K562 (cell line): ENCODE measurements at regions not wholly inside any gene's neighbourhood (a gene's known extent, or its start where the extent isn't known, plus 50 kb on each side); places are given as distances from the start of the nearest gene placed in this dataset.
"Not testable (repeated sequence)": the region's sequence is repeated elsewhere in the genome, so short reads cannot be mapped to it uniquely, and the experiment has no call there.

Experiments used
- CBX8 ChIP-seq: fragments of 200-600 bp; sonication (generic); IDR thresholded peaks from 2 replicates; pipeline ENCODE4 v1.6.1; 2012; ENCODE audit warnings: borderline replicate concordance, mixed run types, low read depth, mild to moderate bottlenecking, moderate library complexity, mixed read lengths, low read length, control low read depth, inconsistent platforms; ENCODE audit not compliant: poor library complexity, severe bottlenecking; ENCODE audit errors: extremely low read depth
- EP300 ChIP-seq: IDR thresholded peaks from 2 replicates; pipeline ENCODE4 v1.6.1; 2012; ENCODE audit warnings: low read length, improper control_type of control experiment
- KDM5B ChIP-seq: fragments of 200-600 bp; sonication (generic); IDR thresholded peaks from 2 replicates; pipeline ENCODE4 v1.6.1; 2012; ENCODE audit warnings: low read depth, mild to moderate bottlenecking, moderate library complexity, low read length, control low read depth, inconsistent platforms; ENCODE audit not compliant: insufficient replicate concordance
- POLR2AphosphoS5 ChIP-seq: IDR thresholded peaks from 2 replicates; pipeline ENCODE4 v1.6.1; 2011; ENCODE audit warnings: mild to moderate bottlenecking, low read depth, low read length, moderate library complexity; ENCODE audit not compliant: control insufficient read depth, insufficient read depth
- RBBP5 ChIP-seq: fragments of 200-600 bp; sonication (generic); IDR thresholded peaks from 2 replicates; pipeline ENCODE4 v1.6.1; 2012; ENCODE audit warnings: borderline replicate concordance, mild to moderate bottlenecking, low read length, control low read depth, inconsistent platforms; ENCODE audit not compliant: insufficient read depth, poor library complexity, severe bottlenecking
- RFX5 ChIP-seq: IDR thresholded peaks from 2 replicates; pipeline ENCODE4 v1.6.1; 2011; ENCODE audit warnings: low read depth, mild to moderate bottlenecking, improper control_type of control experiment, low read length
- SMAD1 ChIP-seq: fragments of 150-350 bp; IDR thresholded peaks from 2 replicates; pipeline ENCODE4 v1.6.1; 2014; ENCODE audit warnings: low read length, low read depth; ENCODE audit not compliant: partially characterized antibody
- ZNF707 ChIP-seq: fragments of 250-450 bp; sonication (Bioruptor Pico); conservative IDR thresholded peaks from 2 replicates; pipeline ENCODE4 v1.8.0; 2022; ENCODE audit warnings: inconsistent platforms, mild to moderate bottlenecking, moderate library complexity
- TF ChIP-seq, protein P1 (sequence below), 3 experiments: IDR thresholded peaks in 2 of 3; conservative IDR thresholded peaks in 1 of 3; 2 replicates each; pipeline ENCODE4 v1.5.1; 2011 to 2012; ENCODE audit warnings: low read length in 3 of 3, mild to moderate bottlenecking in 3 of 3, control low read depth in 2 of 3, improper control_type of control experiment in 1 of 3, inconsistent platforms in 1 of 3, low read depth in 1 of 3, mixed read lengths in 1 of 3, moderate library complexity in 1 of 3; ENCODE audit not compliant: insufficient read depth in 2 of 3

DNA sequence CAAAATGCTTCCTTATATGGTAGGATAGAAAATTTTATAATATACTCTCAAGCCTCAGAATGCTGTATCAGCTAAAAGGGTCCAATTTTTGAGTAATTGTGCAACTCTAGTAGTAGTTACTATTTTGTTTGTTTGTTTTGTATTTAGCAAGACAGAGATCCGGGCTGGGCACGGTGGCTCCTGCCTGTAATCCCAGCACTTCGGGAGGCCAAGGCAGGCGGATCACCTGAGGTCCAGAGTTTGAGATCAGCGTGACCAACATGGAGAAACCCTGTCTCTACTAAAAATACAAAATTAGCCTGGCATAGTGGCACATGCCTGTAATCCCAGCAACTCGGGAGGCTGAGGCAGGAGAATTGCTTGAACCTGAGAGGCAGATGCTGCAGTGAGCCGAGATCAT is 216.8 kb upstream of the CT83 start:
- not testable (repeated sequence) for TF ChIP-seq SMAD1, CBX8, RFX5, KDM5B, ZNF707, RBBP5, EP300, POLR2AphosphoS5
- TF ChIP-seq, protein P1, sequence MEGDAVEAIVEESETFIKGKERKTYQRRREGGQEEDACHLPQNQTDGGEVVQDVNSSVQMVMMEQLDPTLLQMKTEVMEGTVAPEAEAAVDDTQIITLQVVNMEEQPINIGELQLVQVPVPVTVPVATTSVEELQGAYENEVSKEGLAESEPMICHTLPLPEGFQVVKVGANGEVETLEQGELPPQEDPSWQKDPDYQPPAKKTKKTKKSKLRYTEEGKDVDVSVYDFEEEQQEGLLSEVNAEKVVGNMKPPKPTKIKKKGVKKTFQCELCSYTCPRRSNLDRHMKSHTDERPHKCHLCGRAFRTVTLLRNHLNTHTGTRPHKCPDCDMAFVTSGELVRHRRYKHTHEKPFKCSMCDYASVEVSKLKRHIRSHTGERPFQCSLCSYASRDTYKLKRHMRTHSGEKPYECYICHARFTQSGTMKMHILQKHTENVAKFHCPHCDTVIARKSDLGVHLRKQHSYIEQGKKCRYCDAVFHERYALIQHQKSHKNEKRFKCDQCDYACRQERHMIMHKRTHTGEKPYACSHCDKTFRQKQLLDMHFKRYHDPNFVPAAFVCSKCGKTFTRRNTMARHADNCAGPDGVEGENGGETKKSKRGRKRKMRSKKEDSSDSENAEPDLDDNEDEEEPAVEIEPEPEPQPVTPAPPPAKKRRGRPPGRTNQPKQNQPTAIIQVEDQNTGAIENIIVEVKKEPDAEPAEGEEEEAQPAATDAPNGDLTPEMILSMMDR (IDR thresholded peaks at IDR 0.05 in 2 of 3, conservative IDR thresholded peaks at IDR 0.05 in 1 of 3; ENCODE audit: insufficient read depth in 2 of 3, low read depth in 1 of 3, low read length in 3 of 3) = not testable (repeated sequence)
